ENCODE measurements at regions not wholly inside any gene's neighbourhood (a gene's known extent, or its start where the extent isn't known, plus 50 kb on each side); places are given as distances from the start of the nearest gene placed in this dataset.

DNA sequence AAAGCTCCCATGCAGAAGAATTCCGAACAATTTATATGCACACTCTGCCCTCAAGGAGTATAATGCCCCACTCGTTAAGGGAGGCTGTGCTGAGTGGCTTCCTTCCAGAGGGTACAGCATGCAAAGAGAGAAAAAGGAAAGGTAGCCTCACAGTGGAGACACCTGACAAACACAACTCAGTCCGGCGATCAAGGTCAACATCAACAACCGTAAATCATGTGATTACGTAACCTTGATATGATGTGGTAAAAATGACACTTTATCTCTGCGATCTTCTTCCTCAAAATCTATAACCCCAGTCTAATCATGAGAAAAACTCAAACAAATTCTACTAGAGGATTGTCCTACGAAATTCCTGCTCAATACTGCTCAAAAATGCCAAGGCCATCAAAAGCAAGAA is 400.5 kb upstream of the CCDC196 start:
- TF ChIP-seq POLR2A (IDR thresholded peaks at IDR 0.05; ENCODE audit: low read depth, low read length) (no peak), TAF1 (IDR thresholded peaks at IDR 0.05; ENCODE audit: low read depth, low read length) (no peak), POLR2AphosphoS5 (IDR thresholded peaks at IDR 0.05; ENCODE audit: low read depth, low read length) (no peak), SPI1 (IDR thresholded peaks at IDR 0.05; ENCODE audit: low read depth, low read length) (no peak), POU2F2 (IDR thresholded peaks at IDR 0.05; ENCODE audit: low read depth, low read length) (no peak)

Data from GM12891 (cell line).